ENCODE measurements at regions not wholly inside any gene's neighbourhood (a gene's known extent, or its start where the extent isn't known, plus 50 kb on each side); places are given as distances from the start of the nearest gene placed in this dataset.

- Histone ChIP-seq H3K9me3 (ENCODE audit: control insufficient read depth, insufficient read depth, low read depth, low read length) (no peaks in the 10 kb centered on the region), H3K9ac (ENCODE audit: insufficient read depth, low read length) (no peak overlapping the region), H3K27me3 (ENCODE audit: control insufficient read depth, insufficient read depth, low read length) (no peaks in the 10 kb centered on the region), H3K4me2 (ENCODE audit: extremely low read depth, insufficient read depth, low read length) (no peak overlapping the region), H2AFZ (ENCODE audit: low read length) (no peak overlapping the region), H3K79me2 (ENCODE audit: control insufficient read depth, insufficient read depth, low read length) (no peaks in the 10 kb centered on the region), H3K4me3 (replicated peaks in 1 of 4; ENCODE audit: control extremely low read depth in 1 of 4, insufficient read depth in 1 of 4, low read depth in 3 of 4, low read length in 4 of 4) (no peak overlapping the region), H4K20me1 (ENCODE audit: control insufficient read depth, extremely low read depth, insufficient read depth, low read length) (no peaks in the 10 kb centered on the region), H3K27ac (ENCODE audit: insufficient read depth, low read length) (no peak overlapping the region), H3K4me1 (ENCODE audit: control insufficient read depth, extremely low read depth, insufficient read depth, low read length) (no peaks in the 10 kb centered on the region), H3K36me3 (ENCODE audit: control insufficient read depth, insufficient read depth, low read length) (no peaks in the 10 kb centered on the region)
- TF ChIP-seq CTCF (conservative IDR thresholded peaks at IDR 0.05 in 1 of 2, IDR thresholded peaks at IDR 0.05 in 1 of 2; ENCODE audit: low read depth in 1 of 2, low read length in 2 of 2) (no peak), EZH2 (IDR thresholded peaks at IDR 0.05; ENCODE audit: low read length, missing control alignments) (no peak)
- no peak for DNase-seq (ENCODE audit: low read depth in 2 of 2)
Measured at GRCh38 chr13:78096221-78096620, 177.6 kb upstream of the EDNRB start.

GRCh38 chr13:78087966-78088678, 169.5 kb upstream of the EDNRB start:
- no peak overlapping the region for H3K4me3 ChIP-seq (replicated peaks in 1 of 4; ENCODE audit: control extremely low read depth in 1 of 4, insufficient read depth in 1 of 4, low read depth in 3 of 4, low read length in 4 of 4)
- H3K4me1 ChIP-seq (ENCODE audit: control insufficient read depth, extremely low read depth, insufficient read depth, low read length) = no peaks in the 10 kb centered on the region
- H2AFZ ChIP-seq (ENCODE audit: low read length) = no peak overlapping the region
- no peak overlapping the region for H3K4me2 ChIP-seq (ENCODE audit: extremely low read depth, insufficient read depth, low read length)
- H3K79me2 ChIP-seq (ENCODE audit: control insufficient read depth, insufficient read depth, low read length) = no peaks in the 10 kb centered on the region
- no peaks in the 10 kb centered on the region for H4K20me1 ChIP-seq (ENCODE audit: control insufficient read depth, extremely low read depth, insufficient read depth, low read length)
- H3K27me3 ChIP-seq (ENCODE audit: control insufficient read depth, insufficient read depth, low read length) = no peaks in the 10 kb centered on the region
- H3K36me3 ChIP-seq (ENCODE audit: control insufficient read depth, insufficient read depth, low read length) = no peaks in the 10 kb centered on the region
- TF ChIP-seq EZH2 (IDR thresholded peaks at IDR 0.05; ENCODE audit: low read length, missing control alignments) = no peak
- TF ChIP-seq CTCF (conservative IDR thresholded peaks at IDR 0.05 in 1 of 2, IDR thresholded peaks at IDR 0.05 in 1 of 2; ENCODE audit: low read depth in 1 of 2, low read length in 2 of 2) = no peak
- H3K9ac ChIP-seq (ENCODE audit: insufficient read depth, low read length) = no peak overlapping the region
- H3K9me3 ChIP-seq (ENCODE audit: control insufficient read depth, insufficient read depth, low read depth, low read length) = no peaks in the 10 kb centered on the region
- no peak for DNase-seq (ENCODE audit: low read depth in 2 of 2)
- no peak overlapping the region for H3K27ac ChIP-seq (ENCODE audit: insufficient read depth, low read length)

GRCh38 chr13:78085434-78086225, 167.0 kb upstream of the EDNRB start:
- Histone ChIP-seq H3K9ac (ENCODE audit: insufficient read depth, low read length) (no peak overlapping the region), H3K4me2 (ENCODE audit: extremely low read depth, insufficient read depth, low read length) (no peak overlapping the region), H4K20me1 (ENCODE audit: control insufficient read depth, extremely low read depth, insufficient read depth, low read length) (no peaks in the 10 kb centered on the region), H3K27ac (ENCODE audit: insufficient read depth, low read length) (no peak overlapping the region), H3K4me1 (ENCODE audit: control insufficient read depth, extremely low read depth, insufficient read depth, low read length) (no peaks in the 10 kb centered on the region), H3K79me2 (ENCODE audit: control insufficient read depth, insufficient read depth, low read length) (no peaks in the 10 kb centered on the region), H3K4me3 (replicated peaks in 1 of 4; ENCODE audit: control extremely low read depth in 1 of 4, insufficient read depth in 1 of 4, low read depth in 3 of 4, low read length in 4 of 4) (peak overlapping the region in 1 of 4 experiments; percentile 12), H3K36me3 (ENCODE audit: control insufficient read depth, insufficient read depth, low read length) (no peaks in the 10 kb centered on the region), H3K9me3 (ENCODE audit: control insufficient read depth, insufficient read depth, low read depth, low read length) (no peaks in the 10 kb centered on the region), H3K27me3 (ENCODE audit: control insufficient read depth, insufficient read depth, low read length) (no peaks in the 10 kb centered on the region), H2AFZ (ENCODE audit: low read length) (peak overlapping the region; percentile 21)
- TF ChIP-seq CTCF (conservative IDR thresholded peaks at IDR 0.05 in 1 of 2, IDR thresholded peaks at IDR 0.05 in 1 of 2; ENCODE audit: low read depth in 1 of 2, low read length in 2 of 2) (no peak), EZH2 (IDR thresholded peaks at IDR 0.05; ENCODE audit: low read length, missing control alignments) (no peak)
- DNase-seq (ENCODE audit: low read depth in 2 of 2) = no peak

Measured in fibroblast of lung (primary cell).